NAMALWA (cell line): ENCODE measurements at regions not wholly inside any gene's neighbourhood (a gene's known extent, or its start where the extent isn't known, plus 50 kb on each side); places are given as distances from the start of the nearest gene placed in this dataset.
"Not testable (repeated sequence)": the region's sequence is repeated elsewhere in the genome, so short reads cannot be mapped to it uniquely, and the experiment has no call there.

ENCODE experiments used
- DNase-seq: peaks from one replicate; pipeline ENCODE4 v3.0.0-alpha.2; 2015; ENCODE audit warnings: low spot score

DNA sequence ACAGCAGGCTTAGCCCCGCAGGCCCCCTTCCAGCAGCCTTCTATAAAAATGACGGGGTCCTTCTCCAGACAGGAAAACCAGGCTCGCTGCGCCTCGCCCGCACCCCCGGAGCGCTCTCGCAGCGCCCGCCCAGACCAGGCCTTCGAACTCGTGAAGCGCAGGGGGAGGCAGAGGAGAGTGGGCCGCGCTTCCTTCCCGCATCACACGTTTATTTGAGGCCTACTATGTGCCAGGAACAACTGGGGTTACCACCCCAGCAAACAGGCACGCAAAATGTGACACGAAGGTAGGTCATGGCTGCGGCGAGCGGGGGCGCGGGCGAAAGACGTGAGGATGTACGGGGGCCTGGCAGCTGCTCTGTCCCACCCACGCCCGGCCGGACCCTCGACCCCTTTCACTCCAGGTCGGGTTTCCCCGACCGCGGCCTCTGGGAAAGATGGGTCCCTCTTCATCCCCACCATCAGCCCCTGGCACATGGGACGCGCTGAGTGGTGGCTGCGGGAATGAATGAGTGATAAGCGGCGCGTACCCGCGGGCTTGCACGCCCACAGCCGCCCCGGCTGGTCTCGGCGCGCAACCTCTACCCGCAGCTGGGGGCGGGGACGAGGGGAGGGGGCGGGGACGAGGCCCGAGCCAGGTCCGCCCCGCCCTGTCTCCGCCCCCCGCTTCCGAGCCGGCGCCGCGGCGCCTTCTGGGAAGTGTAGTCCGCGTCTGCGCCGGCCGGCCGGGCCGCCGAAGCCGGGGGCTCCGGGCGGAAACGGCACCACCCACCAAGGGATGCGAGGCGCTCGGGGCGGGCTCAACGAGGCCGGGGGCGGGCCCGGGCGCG lies 59.1 kb downstream of the ZNF467 start:
- DNase-seq = peak; percentile 96

DNA sequence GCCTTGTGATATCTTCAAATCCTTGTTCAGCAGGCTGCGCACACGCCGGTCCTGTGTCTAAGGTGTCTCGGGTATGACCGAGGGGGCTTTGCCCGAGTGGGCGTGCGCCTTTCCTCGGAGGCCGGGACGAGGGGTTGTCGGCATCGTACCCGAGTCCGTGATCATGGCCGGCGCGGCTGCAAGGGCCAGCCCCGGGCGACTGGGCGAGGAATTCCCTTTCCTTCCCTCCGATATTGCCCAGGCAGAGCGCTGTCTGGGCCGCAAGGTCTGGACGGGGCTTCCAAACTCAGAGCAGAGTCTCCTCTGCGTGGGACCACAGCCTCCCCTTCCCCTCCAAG lies 59.7 kb downstream of the ZNF467 start:
- DNase-seq = no peak

DNA sequence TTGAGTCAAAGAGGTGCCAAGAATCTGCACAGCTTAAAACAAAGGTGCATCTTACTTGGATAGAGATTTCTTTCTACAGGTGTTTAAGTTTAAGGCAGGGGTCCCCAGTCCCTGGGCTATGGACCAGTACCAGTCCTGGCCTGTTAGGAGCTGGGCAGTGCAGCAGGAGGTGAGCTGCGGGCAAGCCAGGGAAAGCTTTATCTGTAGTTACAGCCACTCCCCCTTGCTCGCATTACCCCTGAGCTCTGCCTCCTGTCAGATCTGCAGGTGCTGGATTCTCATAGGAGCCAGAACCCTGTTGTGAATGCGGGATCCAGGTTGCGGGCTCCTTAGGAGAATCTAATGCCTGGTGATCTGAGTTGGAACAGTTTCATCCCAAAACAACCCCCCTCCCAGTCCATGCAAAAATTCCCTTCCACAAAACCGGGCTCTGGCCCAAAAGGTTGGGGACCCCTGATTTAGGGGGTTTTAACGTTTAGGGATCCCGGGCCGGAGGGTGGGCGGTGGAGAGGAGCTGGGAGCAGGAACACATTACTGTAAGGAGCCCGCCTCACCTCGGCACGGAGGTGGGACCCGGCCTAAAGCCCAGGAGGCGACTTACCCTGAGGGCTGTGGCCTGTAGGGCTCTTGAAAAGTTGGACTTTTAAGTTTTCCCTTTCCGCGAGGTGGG lies 60.2 kb downstream of the ZNF467 start:
- DNase-seq = no peak

DNA sequence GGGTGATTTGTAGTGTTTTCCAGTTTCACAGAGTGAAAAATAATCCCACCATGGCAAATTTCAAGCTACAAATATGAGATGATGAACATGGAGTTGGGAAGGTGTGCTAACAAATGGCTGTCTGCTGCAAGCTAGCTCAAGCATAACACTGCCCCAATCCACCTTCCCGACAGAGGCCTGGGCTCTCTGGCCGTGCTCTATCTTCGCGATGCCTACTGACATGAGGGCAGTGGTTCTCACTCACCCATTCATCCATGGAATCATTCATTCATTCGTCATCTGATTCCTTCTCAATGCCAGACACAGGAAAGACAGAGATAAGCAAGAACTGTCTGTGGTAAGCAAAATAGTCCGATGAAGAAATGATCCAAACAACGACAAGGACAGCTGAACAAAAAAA lies 65.4 kb downstream of the ZNF467 start:
- no peak for DNase-seq

DNA sequence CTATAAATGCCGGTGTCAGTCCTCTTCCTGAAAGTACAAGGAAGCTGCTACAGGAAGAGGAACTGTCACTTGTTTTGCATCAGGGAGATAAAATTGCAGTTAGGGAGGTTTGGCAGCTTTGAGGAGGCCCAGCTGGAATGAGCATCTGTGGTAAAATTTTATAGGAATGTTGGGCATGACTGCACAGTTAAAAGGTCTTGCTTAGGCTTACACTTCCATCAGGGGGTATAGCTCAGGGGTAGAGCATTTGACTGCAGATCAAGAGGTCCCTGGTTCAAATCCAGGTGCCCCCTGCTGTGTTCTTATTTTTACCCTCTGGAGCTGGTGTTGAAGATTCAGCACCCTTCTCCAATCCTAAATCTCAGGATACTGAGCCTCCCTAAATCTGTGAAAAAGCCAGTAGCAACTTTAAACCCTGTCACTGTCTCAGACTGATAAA lies 65.9 kb downstream of the ZNF467 start:
- DNase-seq = no peak

DNA sequence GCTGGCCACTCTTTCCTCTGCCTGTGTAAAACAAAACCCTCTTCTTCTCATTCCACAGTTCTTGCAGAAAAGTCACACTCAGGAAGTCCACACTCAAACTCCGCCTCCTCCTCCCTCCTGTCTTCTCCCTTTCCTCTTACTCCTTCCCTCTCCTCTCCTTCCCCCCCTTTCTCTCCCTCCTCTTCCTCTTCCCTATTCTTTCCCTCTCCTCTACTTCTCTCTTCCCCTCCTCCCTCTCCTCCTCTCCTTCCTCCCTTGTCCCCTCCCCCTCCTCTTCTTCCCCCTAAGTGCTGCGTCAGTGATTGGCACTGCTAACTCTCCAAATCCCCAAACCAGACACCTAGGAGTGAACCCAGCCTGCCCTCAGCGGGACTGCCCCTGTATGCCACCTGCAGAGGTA lies 67.0 kb downstream of the ZNF467 start:
- no peak for DNase-seq

DNA sequence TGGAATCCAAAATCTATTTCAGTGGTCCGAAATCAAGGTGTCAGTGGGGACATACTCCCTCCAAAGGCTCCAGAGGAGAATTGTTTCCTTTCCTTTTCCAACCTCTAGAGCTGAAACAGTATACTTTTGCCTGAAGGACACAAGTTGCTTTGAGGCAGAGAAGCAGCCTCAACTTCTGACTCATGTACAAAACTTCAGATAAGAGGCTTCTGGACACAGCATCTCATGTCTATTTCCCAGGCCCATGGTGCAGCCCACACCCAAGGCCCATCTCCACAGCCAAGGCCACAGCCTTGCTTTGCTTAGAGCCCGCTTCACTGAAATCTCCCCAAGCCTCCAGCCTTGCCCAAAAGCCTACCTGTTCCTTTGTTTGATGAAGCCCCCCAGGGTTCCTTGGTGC lies 68.9 kb downstream of the ZNF467 start:
- DNase-seq = no peak

DNA sequence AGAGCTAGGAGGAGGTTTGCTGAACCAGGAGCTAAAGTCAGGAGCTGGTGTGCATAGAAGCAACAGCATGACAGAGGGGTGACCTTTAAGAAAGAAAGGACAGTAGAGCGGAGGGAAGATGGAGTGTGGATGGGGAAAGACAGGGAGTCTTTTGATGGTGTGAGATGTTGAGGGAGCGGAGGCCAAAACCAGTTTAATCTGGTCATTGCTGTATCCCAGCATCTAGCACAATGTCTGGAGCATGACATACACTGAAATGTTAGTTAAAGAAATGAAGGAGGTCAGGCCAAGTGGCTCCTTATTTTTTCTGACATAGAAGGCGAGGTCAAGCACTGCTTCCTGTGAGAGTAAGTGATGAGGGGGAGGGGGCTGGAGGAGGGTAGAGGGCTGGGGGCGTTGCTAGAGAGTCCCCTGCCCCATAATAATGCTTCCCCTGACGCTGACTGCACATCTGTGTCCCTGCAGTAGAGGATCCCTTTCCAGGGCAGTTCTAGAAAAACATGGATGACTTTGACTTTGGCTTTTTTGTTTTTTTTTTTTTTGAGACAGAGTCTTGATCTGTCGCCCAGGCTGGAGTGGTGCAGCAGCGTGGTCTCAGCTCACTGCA lies 70.2 kb downstream of the ZNF467 start:
- DNase-seq = no peak

DNA sequence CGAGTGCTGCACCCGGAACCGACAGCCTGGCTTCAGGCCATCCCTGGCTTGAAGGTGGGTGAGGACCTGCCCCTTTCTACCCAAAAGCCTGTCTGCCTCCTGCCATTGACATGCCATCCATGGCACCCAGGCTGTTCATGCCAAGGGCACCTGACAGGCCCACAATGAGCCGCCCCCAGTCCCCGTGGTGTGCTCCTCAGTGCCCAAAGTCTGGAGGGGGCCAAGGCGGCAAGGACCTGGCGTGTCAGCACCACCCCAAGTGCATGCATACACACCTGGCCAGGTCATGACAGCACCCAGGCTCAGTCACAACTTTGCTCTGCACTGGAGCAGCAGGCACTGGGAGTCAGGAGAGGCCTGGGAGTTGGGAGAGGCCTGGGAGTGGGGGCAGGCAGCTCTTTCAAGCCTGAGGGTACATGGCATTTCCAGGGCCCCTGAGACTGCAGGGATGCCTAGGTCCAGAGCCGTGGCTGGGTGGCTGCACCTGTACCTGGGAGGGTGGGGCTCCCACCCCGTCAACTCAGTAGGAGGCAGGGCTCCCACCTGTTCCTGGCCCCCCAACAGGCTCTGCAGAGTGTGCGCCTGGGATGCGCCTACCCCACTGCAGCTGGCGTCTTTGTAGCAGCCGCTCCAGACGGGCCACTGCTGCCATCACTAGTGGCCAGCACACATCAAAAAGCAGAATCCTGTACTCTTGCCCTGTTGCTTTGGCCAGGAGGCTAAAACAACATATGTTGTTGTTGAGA lies 71.7 kb downstream of the ZNF467 start:
- DNase-seq = no peak

DNA sequence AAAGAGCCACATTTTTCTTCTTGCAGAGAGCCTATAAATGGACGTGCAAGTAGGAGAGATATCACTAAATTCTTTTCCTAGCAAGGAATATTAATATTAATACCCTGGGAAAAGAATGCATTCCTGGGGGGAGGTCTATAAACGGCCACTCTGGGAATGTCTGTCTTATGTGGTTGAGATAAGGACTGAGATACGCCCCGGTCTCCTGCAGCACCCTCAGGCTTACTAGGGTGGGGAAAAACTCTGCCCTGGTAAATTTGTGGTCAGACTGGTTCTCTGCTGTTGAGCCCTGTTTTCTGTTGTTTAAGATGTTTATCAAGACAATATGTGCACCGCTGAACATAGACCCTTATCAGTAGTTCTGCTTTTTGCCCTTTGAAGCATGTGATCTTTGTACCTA lies 75.6 kb downstream of the ZNF467 start:
- DNase-seq = not testable (repeated sequence)

DNA sequence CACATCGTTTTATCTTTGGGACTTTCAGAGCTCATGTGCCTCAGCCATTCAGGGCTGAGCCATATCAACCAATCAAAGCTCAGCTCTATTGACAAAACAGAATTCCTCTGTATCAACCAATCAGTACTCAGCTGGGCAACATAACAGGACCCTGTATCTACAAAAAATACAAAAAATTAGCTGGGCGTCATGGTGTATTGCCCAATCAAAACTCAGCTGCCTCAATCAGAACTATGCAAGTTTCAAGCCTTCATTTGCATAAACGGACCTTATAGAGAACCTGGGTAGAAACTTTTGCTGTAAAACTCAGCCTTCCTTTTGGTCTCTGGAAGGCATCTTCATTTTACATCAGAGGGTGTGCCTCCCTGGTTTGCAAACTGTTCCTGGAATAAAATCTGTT lies 77.1 kb downstream of the ZNF467 start:
- DNase-seq = no peak

DNA sequence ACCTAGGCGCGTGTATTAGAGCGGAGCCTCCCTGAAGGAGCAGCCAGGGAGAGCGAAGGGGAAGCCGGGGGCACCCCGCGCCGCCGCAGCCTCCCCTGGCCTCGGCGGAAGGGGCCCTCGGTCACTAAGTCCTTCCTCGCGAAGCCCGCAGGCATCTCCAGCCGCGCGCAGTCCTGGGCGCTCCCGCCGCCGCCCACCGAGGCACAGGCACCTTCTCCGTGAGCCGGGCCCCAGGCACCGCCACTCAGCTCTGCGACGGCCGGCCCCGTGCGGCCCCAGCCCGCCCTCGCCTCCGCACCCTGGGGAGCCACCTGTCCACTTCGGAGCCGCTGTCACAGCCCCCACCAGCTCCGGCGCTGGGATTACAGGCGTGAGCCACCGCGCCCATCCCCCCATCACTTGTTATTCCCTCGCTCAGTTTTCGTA lies 80.8 kb downstream of the ZNF467 start:
- no peak for DNase-seq

DNA sequence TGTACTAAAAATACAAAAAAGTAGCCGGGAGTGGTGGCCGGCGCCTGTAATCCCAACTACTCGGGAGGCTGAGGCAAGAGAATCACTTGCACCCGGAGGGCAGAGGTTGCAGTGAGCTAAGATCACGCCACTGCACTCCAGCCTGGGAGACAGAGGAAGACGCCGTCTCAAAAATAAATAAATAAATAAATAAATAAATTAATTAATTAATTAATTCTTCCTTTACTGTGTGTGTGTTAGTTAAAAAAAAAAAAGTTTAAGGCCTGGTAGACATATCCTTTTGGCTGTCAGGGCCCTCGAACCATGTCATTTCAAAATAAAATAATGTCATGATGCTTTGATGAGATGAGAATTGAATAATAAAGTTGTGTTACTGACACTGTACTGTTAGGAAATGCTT lies 81.3 kb downstream of the ZNF467 start:
- no peak for DNase-seq

DNA sequence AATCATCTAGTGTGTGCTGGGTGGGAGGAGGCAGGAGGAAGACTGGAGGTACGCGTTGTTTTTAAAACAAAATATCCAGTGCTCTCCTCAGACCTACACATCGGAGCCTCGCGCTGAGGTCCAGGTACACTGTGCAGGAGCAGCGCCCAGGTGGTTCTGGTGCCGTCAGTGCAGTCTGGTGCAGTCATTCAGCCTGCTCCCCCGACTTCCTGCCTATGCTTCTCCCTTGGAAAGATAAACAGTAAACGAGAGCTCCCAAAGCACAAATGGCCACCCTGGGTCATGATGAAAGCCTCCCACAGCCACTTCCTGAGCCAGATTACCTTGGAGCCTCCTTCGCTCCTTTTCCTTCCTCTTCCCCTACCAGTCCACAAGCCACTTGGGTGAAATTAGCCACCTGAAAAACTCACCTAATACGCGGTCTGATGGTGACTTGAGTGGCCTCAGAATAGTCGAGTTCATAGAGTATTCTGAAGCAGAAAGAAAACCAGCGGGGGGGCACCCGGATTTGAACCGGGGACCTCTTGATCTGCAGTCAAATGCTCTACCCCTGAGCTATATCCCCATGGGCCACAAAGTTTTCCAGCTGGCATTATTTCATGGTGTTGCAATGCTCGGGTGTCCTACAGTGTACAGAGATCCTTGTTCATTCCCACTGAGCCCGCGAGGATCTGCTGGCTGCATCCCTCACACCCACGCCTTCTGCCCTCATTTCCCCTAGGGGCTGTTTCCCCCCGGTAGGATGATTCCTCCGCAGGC lies 82.5 kb downstream of the ZNF467 start:
- DNase-seq = no peak

DNA sequence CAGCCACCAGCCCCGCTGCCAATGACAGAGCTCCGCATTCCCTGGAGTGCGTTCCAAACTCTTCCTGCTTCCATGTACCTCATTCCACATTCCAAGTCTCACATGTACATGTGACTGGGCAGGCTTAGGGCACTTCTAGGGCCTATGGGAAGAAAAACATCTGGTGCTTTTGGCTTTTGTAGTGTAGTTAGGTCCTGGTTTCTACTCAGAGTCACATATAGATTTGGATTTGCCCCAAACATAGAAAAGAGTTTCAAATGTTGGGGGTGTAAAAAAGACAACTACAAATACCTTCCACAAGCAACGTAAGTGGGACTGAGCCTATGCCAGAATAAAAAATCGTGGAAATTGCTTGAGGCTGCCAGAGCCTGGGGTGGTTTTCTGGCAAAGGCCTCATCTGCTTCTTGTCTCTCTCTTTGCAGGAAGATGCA lies 84.1 kb downstream of the ZNF467 start:
- DNase-seq = no peak

DNA sequence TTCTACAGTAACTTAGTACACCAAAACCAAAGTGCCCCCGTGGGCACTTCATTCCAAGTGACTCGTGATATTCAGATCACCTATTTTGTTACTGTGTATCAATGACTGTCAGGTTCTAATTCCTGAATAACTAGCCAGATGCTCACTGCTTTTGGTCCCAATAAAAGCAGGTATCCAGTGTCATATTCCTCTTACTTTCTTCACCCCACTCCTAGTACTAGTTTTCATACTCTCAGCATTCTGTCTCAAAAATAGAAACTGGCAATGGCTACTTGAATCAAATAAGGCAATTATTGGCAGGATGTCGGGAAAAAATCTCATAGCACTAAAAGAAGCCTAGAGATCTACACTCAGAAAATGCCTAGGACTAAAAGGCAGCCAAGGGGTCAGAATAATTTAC lies 84.6 kb downstream of the ZNF467 start:
- no peak for DNase-seq

DNA sequence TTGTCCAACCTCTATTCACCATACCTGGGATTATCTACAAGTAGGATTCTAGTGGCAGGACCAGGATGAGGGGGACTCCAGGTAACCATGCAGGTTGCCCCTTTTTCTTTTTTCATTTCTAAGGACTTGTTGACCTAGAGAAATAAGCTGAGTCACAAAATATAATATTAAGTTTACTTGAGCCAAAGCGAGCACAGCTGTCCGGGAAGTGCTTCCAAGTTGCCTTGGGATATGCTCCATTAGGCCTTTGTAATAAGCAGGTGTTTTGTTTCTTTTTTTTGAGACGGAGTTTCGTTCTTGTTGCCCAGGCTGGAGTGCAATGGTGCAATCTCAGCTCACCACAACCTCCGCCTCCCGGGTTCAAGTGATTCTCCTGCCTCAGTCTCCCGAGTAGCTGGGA lies 85.6 kb downstream of the ZNF467 start:
- not testable (repeated sequence) for DNase-seq

DNA sequence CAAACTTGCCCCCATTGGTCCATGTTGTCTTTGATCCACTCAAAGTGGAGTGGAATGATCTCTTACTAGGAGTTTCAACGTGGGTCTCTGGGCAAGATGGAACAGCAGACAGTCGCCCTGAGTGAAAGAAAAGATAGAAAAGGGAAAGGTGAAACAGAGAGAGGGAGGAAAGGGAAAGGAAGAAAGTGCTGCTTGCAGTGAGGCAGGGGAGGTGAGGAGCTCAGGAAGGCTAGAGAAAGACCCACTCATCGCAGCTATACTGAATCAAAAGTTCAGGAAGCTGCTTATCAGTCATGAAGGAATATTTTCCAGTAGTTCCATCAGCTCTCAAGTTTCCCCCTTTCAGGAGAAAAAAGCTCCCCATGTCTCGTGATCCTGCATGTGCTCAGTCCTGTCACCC lies 86.9 kb downstream of the ZNF467 start:
- DNase-seq = no peak

DNA sequence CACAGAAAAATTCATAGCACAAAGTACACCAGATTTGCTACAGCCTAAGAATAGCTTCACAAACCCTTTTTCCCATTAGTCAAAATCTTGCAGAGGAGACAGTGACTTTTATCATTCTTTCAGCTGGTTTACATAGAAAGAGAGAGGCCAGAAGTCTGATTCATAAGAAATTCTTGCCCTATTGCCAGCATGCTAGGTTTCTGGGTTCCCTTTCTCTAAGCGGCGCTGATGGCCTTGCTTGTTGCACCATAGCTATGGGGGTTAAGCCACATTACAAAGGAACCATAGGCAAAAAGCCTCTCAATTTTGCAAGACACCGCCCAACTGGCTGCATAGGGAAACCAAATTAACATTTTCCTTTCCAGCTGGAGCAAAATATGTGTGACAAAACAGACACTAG lies 87.4 kb downstream of the ZNF467 start:
- DNase-seq = no peak

DNA sequence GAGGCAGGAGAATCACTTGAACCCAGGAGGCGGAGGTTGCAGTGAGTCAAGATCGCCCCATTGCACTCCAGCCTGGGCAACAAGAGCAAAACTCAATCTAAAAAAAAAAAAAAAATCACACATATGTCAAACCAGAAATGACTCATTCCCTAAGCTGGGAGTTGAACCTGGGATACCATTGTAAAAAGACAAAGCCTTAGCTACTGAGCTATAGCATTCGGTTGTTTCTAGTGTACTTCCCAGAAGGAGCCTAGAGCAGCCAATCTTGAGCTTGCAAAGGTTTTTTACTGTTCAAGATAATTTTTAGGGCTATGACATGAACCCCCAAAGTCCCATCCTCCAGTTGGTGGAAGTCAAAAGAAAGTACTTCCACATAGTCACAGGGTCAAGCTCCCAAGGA lies 87.9 kb downstream of the ZNF467 start:
- no peak for DNase-seq

DNA sequence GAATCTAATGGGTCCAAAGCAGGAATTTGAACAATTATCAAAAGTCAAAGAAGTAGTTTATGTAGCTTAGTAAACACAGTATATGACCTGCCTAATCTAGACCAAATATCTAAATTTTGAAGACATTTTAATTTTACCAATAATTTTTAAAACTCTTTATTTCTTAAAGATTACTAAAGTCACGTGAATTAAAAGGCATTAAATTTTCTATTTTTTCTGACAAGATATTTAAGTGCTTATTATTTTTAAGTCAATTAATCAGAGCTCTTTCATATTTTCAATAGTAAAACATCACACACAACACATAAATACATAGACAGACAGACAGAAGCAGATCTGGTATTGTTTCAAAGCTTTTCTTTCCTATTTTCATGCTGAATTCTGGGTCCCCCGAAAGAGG lies 89.5 kb downstream of the ZNF467 start:
- no peak for DNase-seq

DNA sequence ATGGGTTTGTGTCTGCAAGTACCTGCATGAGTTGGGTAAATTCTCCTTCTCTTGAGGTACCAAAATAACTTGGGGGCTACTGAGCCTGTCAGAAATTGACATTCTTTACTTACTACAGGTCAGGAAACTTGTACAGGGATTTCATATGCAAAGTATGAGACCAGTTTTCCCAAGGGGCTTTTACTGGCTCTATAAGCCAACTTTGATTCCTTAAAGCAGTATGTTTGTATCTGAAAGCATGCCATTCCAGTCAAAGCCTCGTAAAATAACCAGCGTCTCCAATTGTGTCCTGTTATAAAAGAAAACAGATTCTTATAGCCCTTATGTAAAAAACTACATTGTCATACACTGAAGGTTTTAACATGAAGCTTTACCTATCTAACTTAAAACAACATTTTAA lies 90.2 kb downstream of the ZNF467 start:
- no peak for DNase-seq
